MM.1S (cell line): ENCODE measurements at regions not wholly inside any gene's neighbourhood (a gene's known extent, or its start where the extent isn't known, plus 50 kb on each side); places are given as distances from the start of the nearest gene placed in this dataset.

Experiments
- DNase-seq: peaks from one replicate; pipeline ENCODE4 v3.0.0-alpha.2; 2015
- H2AFZ ChIP-seq: fragments of 300-600 bp; sonication (generic); 2 replicates; pipeline ENCODE4 v1.6.0; 2016; ENCODE audit warnings: antibody characterized with exemption, low read length
- H3F3A ChIP-seq: fragments of 300-600 bp; sonication (generic); 2 replicates; pipeline ENCODE4 v1.6.1; 2016; ENCODE audit warnings: mild to moderate bottlenecking, antibody characterized with exemption, low read length, moderate library complexity, mixed read lengths; ENCODE audit not compliant: insufficient read depth
- H3K27ac ChIP-seq: fragments of 300-600 bp; sonication (generic); 2 replicates; pipeline ENCODE4 v1.5.1; 2016; ENCODE audit warnings: mild to moderate bottlenecking, low read length
- H3K27me3 ChIP-seq: fragments of 300-600 bp; sonication (generic); replicated peaks from 2 replicates; pipeline ENCODE4 v1.6.0; 2016; ENCODE audit warnings: low read length; ENCODE audit not compliant: insufficient read depth
- H3K36me3 ChIP-seq: fragments of 300-600 bp; sonication (generic); replicated peaks from 2 replicates; pipeline ENCODE4 v1.6.1; 2016; ENCODE audit warnings: mild to moderate bottlenecking, low read length, mixed read lengths; ENCODE audit not compliant: insufficient read depth
- H3K4me1 ChIP-seq: fragments of 300-600 bp; sonication (generic); 2 replicates; pipeline ENCODE4 v1.6.1; 2016; ENCODE audit warnings: low read length, mixed read lengths
- H3K4me2 ChIP-seq: fragments of 300-600 bp; sonication (generic); 2 replicates; pipeline ENCODE4 v1.6.0; 2016; ENCODE audit warnings: low read depth, low read length
- H3K4me3 ChIP-seq: fragments of 300-600 bp; sonication (generic); 2 replicates; pipeline ENCODE4 v1.5.1; 2016; ENCODE audit warnings: low read length, mixed read lengths
- H3K79me2 ChIP-seq: fragments of 300-600 bp; sonication (generic); 2 replicates; pipeline ENCODE4 v1.6.1; 2016; ENCODE audit warnings: mixed run types, low read length, mixed read lengths
- H3K9ac ChIP-seq: fragments of 300-600 bp; sonication (generic); 2 replicates; pipeline ENCODE4 v1.6.1; 2016; ENCODE audit warnings: low read length, mixed read lengths
- H3K9me2 ChIP-seq: fragments of 300-600 bp; sonication (generic); replicated peaks from 2 replicates; pipeline ENCODE4 v1.6.1; 2016; ENCODE audit warnings: mild to moderate bottlenecking, low read length, mixed read lengths; ENCODE audit not compliant: insufficient read depth
- H3K9me3 ChIP-seq: fragments of 300-600 bp; sonication (generic); replicated peaks from 2 replicates; pipeline ENCODE4 v1.6.1; 2016; ENCODE audit warnings: mild to moderate bottlenecking, low read length, mixed read lengths; ENCODE audit not compliant: insufficient read depth
- H4K20me1 ChIP-seq: fragments of 300-600 bp; sonication (generic); 2 replicates; pipeline ENCODE4 v1.6.1; 2016; ENCODE audit warnings: mild to moderate bottlenecking, low read length, moderate library complexity, mixed read lengths; ENCODE audit not compliant: insufficient read depth
- CTCF ChIP-seq: fragments of 300-600 bp; sonication (generic); IDR thresholded peaks from 2 replicates; pipeline ENCODE4 v1.5.1; 2016; ENCODE audit warnings: antibody characterized with exemption, low read length, mixed read lengths
- EZH2 ChIP-seq: fragments of 300-600 bp; sonication (generic); optimal IDR thresholded peaks from 2 replicates; pipeline ENCODE3; 2017; ENCODE audit warnings: low read depth, mild to moderate bottlenecking, antibody characterized with exemption, low read length, mixed read lengths
- EZH2phosphoT487 ChIP-seq: fragments of 300-600 bp; sonication (generic); IDR thresholded peaks from 2 replicates; pipeline ENCODE4 v1.6.1; 2018; ENCODE audit warnings: antibody characterized with exemption, low read length

GRCh38 chr7:18224138-18224537 lies 196.5 kb upstream of the PRPS1L1 start:
- Histone ChIP-seq H3K9ac (no peak overlapping the region), H3K36me3 (no peaks in the 10 kb centered on the region), H3K4me1 (peaks cover 23% of the 10 kb centered on the region), H3K4me3 (no peak overlapping the region), H3K27ac (no peak overlapping the region), H3K79me2 (no peaks in the 10 kb centered on the region), H3K9me3 (no peaks in the 10 kb centered on the region), H3F3A (no peaks in the 10 kb centered on the region), H3K9me2 (no peaks in the 10 kb centered on the region), H3K4me2 (peak overlapping the region; percentile 8; the same call in 1 of the 2 replicates), H4K20me1 (no peaks in the 10 kb centered on the region), H2AFZ (no peak overlapping the region), H3K27me3 (no peaks in the 10 kb centered on the region)
- DNase-seq, result no peak
- TF ChIP-seq EZH2 (no peak), CTCF (no peak), EZH2phosphoT487 (no peak)

- H3K79me2 ChIP-seq, result no peaks in the 10 kb centered on the region
- TF ChIP-seq CTCF (no peak), EZH2 (no peak), EZH2phosphoT487 (no peak)
- no peak overlapping the region for H3K4me3 ChIP-seq
- no peaks in the 10 kb centered on the region for H3K9me3 ChIP-seq
- H3K27ac ChIP-seq, result no peak overlapping the region
- no peaks in the 10 kb centered on the region for H3K9me2 ChIP-seq
- H3K36me3 ChIP-seq, result no peaks in the 10 kb centered on the region
- H4K20me1 ChIP-seq, result no peaks in the 10 kb centered on the region
- H3K9ac ChIP-seq, result no peak overlapping the region
- 0 out of 2 replicates have a peak overlapping the region, but pooled peaks have one; percentile 3 for H2AFZ ChIP-seq
- no peaks in the 10 kb centered on the region for H3F3A ChIP-seq
- no peaks in the 10 kb centered on the region for H3K27me3 ChIP-seq
- no peak for DNase-seq
- peak overlapping the region; percentile 8 for H3K4me2 ChIP-seq
- H3K4me1 ChIP-seq, result peaks cover 23% of the 10 kb centered on the region
Observed at GRCh38 chr7:18225067-18225466, 197.4 kb upstream of the PRPS1L1 start.

- Histone ChIP-seq H3K27ac (no peak overlapping the region), H3K27me3 (no peaks in the 10 kb centered on the region), H3K9me2 (no peaks in the 10 kb centered on the region), H3K36me3 (no peaks in the 10 kb centered on the region), H3K4me2 (no peak overlapping the region), H3K4me3 (no peak overlapping the region), H3K9me3 (no peaks in the 10 kb centered on the region), H3K9ac (no peak overlapping the region), H3K79me2 (no peaks in the 10 kb centered on the region), H2AFZ (no peak overlapping the region), H3K4me1 (peaks cover 20% of the 10 kb centered on the region), H4K20me1 (no peaks in the 10 kb centered on the region), H3F3A (no peaks in the 10 kb centered on the region)
- DNase-seq, result no peak
- TF ChIP-seq EZH2 (no peak), CTCF (no peak), EZH2phosphoT487 (no peak)
Observed at GRCh38 chr7:18226598-18226997, 199.0 kb upstream of the PRPS1L1 start.
